Ishikawa (cell line): ENCODE measurements at regions not wholly inside any gene's neighbourhood (a gene's known extent, or its start where the extent isn't known, plus 50 kb on each side); places are given as distances from the start of the nearest gene placed in this dataset.

Source experiments
- CEBPB ChIP-seq: IDR thresholded peaks from 2 replicates; pipeline ENCODE4 v1.6.1; 2012
- CREB1 ChIP-seq: IDR thresholded peaks from 2 replicates; pipeline ENCODE4 v1.6.1; 2012; ENCODE audit warnings: low read depth
- EGR1 ChIP-seq: IDR thresholded peaks from 2 replicates; pipeline ENCODE4 v1.6.1; 2012
- EP300 ChIP-seq: IDR thresholded peaks from 2 replicates; pipeline ENCODE4 v1.6.1; 2012; ENCODE audit warnings: borderline replicate concordance
- FOXM1 ChIP-seq: IDR thresholded peaks from 2 replicates; pipeline ENCODE4 v1.6.1; 2012; ENCODE audit warnings: low read depth, borderline replicate concordance
- MAX ChIP-seq: IDR thresholded peaks from 2 replicates; pipeline ENCODE4 v1.6.1; 2012
- NFIC ChIP-seq: IDR thresholded peaks from 2 replicates; pipeline ENCODE4 v1.6.1; 2012
- RAD21 ChIP-seq: IDR thresholded peaks from 2 replicates; pipeline ENCODE4 v1.6.1; 2012; ENCODE audit warnings: low read depth
- REST ChIP-seq: IDR thresholded peaks from 2 replicates; pipeline ENCODE4 v1.6.1; 2012; ENCODE audit warnings: low read depth, mild to moderate bottlenecking
- TAF1 ChIP-seq: IDR thresholded peaks from 2 replicates; pipeline ENCODE4 v1.6.1; 2012; ENCODE audit warnings: low read depth, mild to moderate bottlenecking
- TCF12 ChIP-seq: IDR thresholded peaks from 2 replicates; pipeline ENCODE4 v1.6.1; 2012; ENCODE audit warnings: low read depth
- TEAD4 ChIP-seq: IDR thresholded peaks from 2 replicates; pipeline ENCODE4 v1.6.1; 2012
- YY1 ChIP-seq: IDR thresholded peaks from 2 replicates; pipeline ENCODE4 v1.6.1; 2012; ENCODE audit warnings: low read depth
- ZBTB7A ChIP-seq: IDR thresholded peaks from 2 replicates; pipeline ENCODE4 v1.6.1; 2012; ENCODE audit warnings: low read depth
- TF ChIP-seq, protein P1 (sequence below): IDR thresholded peaks from 2 replicates; pipeline ENCODE4 v1.6.1; 2012

DNA sequence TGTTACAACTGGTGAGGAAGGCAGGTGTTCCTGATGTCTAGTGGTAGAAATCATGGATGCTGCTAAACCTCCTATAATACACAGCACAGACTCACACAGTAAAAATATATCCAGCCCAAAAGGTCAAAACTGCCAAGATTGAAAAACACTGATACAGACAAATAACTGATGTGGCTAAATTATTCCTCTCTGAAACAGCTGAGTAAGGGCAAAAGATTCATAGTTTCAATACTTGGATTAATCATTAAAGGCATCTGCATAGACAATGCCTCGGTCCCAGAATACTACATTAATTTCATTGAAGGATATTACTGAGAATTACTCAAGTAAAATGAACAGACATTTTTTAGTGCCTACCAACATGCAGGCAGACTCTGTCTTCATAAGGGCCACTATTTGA is 180.7 kb upstream of the CRIM1 start:
- TF ChIP-seq EGR1 = no peak
- no peak for TF ChIP-seq RAD21
- TF ChIP-seq FOXM1 = no peak
- TF ChIP-seq NFIC = no peak
- TF ChIP-seq MAX = no peak
- no peak for TF ChIP-seq CEBPB
- TF ChIP-seq ZBTB7A = no peak
- TF ChIP-seq TCF12 = no peak
- no peak for TF ChIP-seq REST
- TF ChIP-seq TEAD4 = no peak
- no peak for TF ChIP-seq TAF1

- TF ChIP-seq CEBPB (no peak), REST (no peak)
Observed at GRCh38 chr2:36173760-36174404, 181.7 kb upstream of the CRIM1 start.

DNA sequence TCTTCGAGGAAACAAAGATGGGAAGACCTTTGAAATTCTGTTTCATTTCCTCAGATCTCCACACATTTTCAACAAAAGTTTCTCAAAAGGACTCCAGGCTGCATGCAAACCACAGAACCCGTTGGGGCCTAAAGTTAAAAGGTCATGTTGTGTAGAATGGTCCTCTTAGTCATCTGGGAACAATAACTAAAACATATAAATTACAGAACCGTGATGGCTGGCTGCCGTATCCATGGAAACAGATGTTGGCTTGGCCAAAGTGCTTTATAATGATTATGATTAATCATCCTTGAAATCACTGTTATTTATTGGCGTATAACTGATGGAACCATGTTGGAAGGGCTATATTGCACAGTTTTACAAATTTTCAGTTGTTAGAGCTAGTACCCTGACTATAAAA is 182.8 kb upstream of the CRIM1 start:
- TF ChIP-seq TAF1 (no peak), TCF12 (no peak), RAD21 (no peak), REST (no peak), CEBPB (no peak), CREB1 (no peak), TEAD4 (no peak), MAX (no peak), EP300 (no peak), YY1 (no peak), ZBTB7A (no peak), FOXM1 (no peak), EGR1 (no peak), NFIC (no peak)
- TF ChIP-seq, protein P1, sequence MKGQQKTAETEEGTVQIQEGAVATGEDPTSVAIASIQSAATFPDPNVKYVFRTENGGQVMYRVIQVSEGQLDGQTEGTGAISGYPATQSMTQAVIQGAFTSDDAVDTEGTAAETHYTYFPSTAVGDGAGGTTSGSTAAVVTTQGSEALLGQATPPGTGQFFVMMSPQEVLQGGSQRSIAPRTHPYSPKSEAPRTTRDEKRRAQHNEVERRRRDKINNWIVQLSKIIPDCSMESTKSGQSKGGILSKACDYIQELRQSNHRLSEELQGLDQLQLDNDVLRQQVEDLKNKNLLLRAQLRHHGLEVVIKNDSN = no peak

GRCh38 chr2:36170805-36171204 is 184.8 kb upstream of the CRIM1 start:
- TF ChIP-seq CEBPB (no peak), FOXM1 (no peak), ZBTB7A (no peak)
- TF ChIP-seq, protein P1 = no peak

GRCh38 chr2:36169843-36170242 is 185.7 kb upstream of the CRIM1 start:
- TF ChIP-seq RAD21 (no peak), REST (peak; percentile 73), EGR1 (no peak), TCF12 (no peak)
